Colonic mucosa (tissue), 4 donors: ENCODE measurements at regions not wholly inside any gene's neighbourhood (a gene's known extent, or its start where the extent isn't known, plus 50 kb on each side); places are given as distances from the start of the nearest gene placed in this dataset.
"Not testable (repeated sequence)": the region's sequence is repeated elsewhere in the genome, so short reads cannot be mapped to it uniquely, and the experiment has no call there.

ENCODE experiments used
- DNase-seq: peaks from one replicate; pipeline ENCODE4 v3.0.0-alpha.2; 2020
- H3K27ac ChIP-seq: fragments of 200-600 bp; one replicate; pipeline ENCODE4 v1.8.0; 2021
- H3K27me3 ChIP-seq: fragments of 200-600 bp; one replicate; pipeline ENCODE4 v1.8.0; 2021
- H3K36me3 ChIP-seq: fragments of 200-600 bp; one replicate; pipeline ENCODE4 v1.8.0; 2021
- H3K4me1 ChIP-seq: fragments of 200-600 bp; one replicate; pipeline ENCODE4 v1.8.0; 2021; ENCODE audit warnings: mild to moderate bottlenecking
- H3K4me3 ChIP-seq: fragments of 200-600 bp; one replicate; pipeline ENCODE4 v1.8.0; 2021
- H3K9ac ChIP-seq, 2 donors: one replicate each; pipeline ENCODE4 v1.7.0; 2013; ENCODE audit warnings: control low read depth in 2 of 2, low read depth in 2 of 2, low read length in 2 of 2
- H3K9me3 ChIP-seq: fragments of 200-600 bp; one replicate; pipeline ENCODE4 v1.8.0; 2021
- CTCF ChIP-seq: fragments of 200-600 bp; IDR thresholded peaks from one replicate; pipeline ENCODE4 v1.8.0; 2022; ENCODE audit warnings: antibody characterized with exemption, mild to moderate bottlenecking
- intact Hi-C: fragments of 100-400 bp; cut with DNase I; formaldehyde crosslinking; loops from one replicate; pipeline ENCODE4 v1.14.1; 2022
- donor health status: healthy.
- donor health status: DM: no; HTN: no; CAD: no.
- donor health status: DM: no; HTN: no; CAD: no.

- intact Hi-C loops = no loop called here
- Histone ChIP-seq H3K9ac (no peak overlapping the region), H3K4me3 (no peak overlapping the region), H3K36me3 (no peaks in the 10 kb centered on the region), H3K9me3 (no peaks in the 10 kb centered on the region), H3K4me1 (no peaks in the 10 kb centered on the region), H3K27ac (no peak overlapping the region), H3K27me3 (no peaks in the 10 kb centered on the region)
- TF ChIP-seq CTCF = no peak
- no peak for DNase-seq
Observed at GRCh38 chr10:128579901-128580300, 453.7 kb upstream of the MKI67 start.

GRCh38 chr10:128583125-128583524 lies 456.9 kb upstream of the MKI67 start:
- intact Hi-C loops, H3K27ac ChIP-seq, H3K4me1 ChIP-seq, H3K27me3 ChIP-seq, DNase-seq, H3K9ac ChIP-seq, H3K9me3 ChIP-seq, H3K36me3 ChIP-seq, H3K4me3 ChIP-seq: not testable (repeated sequence)

GRCh38 chr10:128586599-128586998 lies 460.4 kb upstream of the MKI67 start:
- H3K4me3 ChIP-seq, H3K4me1 ChIP-seq, intact Hi-C loops, DNase-seq, H3K27ac ChIP-seq, H3K9ac ChIP-seq, H3K27me3 ChIP-seq, H3K36me3 ChIP-seq, H3K9me3 ChIP-seq: not testable (repeated sequence)

GRCh38 chr10:128587689-128588088 lies 461.5 kb upstream of the MKI67 start:
- Histone ChIP-seq H3K9ac (no peak overlapping the region), H3K36me3 (no peaks in the 10 kb centered on the region), H3K9me3 (no peaks in the 10 kb centered on the region), H3K27me3 (no peaks in the 10 kb centered on the region), H3K4me3 (no peak overlapping the region), H3K27ac (no peak overlapping the region), H3K4me1 (no peaks in the 10 kb centered on the region)
- intact Hi-C loops = no loop called here
- DNase-seq = no peak
- TF ChIP-seq CTCF = no peak

GRCh38 chr10:128588402-128588801 lies 462.2 kb upstream of the MKI67 start:
- H3K4me1 ChIP-seq = no peaks in the 10 kb centered on the region
- intact Hi-C loops = no loop called here
- H3K4me3 ChIP-seq = no peak overlapping the region
- no peak for DNase-seq
- no peaks in the 10 kb centered on the region for H3K36me3 ChIP-seq
- no peak for TF ChIP-seq CTCF
- no peaks in the 10 kb centered on the region for H3K9me3 ChIP-seq
- H3K9ac ChIP-seq = no peak overlapping the region
- no peaks in the 10 kb centered on the region for H3K27me3 ChIP-seq
- H3K27ac ChIP-seq = no peak overlapping the region

- Histone ChIP-seq H3K9me3 (no peaks in the 10 kb centered on the region), H3K9ac (no peak overlapping the region), H3K27me3 (no peaks in the 10 kb centered on the region), H3K4me3 (no peak overlapping the region), H3K27ac (no peak overlapping the region), H3K4me1 (no peaks in the 10 kb centered on the region), H3K36me3 (no peaks in the 10 kb centered on the region)
- TF ChIP-seq CTCF = no peak
- intact Hi-C loops = no loop called here
- DNase-seq = no peak
Observed at GRCh38 chr10:128594688-128595087, 468.5 kb upstream of the MKI67 start.

GRCh38 chr10:128596906-128597305 lies 470.7 kb upstream of the MKI67 start:
- Histone ChIP-seq H3K9ac (no peak overlapping the region), H3K27ac (no peak overlapping the region), H3K36me3 (no peaks in the 10 kb centered on the region), H3K9me3 (no peaks in the 10 kb centered on the region), H3K4me3 (no peak overlapping the region), H3K4me1 (no peaks in the 10 kb centered on the region), H3K27me3 (no peaks in the 10 kb centered on the region)
- intact Hi-C loops = no loop called here
- TF ChIP-seq CTCF = no peak
- peak; percentile 44 for DNase-seq
